Epidermal melanocyte (primary cell): ENCODE measurements at regions not wholly inside any gene's neighbourhood (a gene's known extent, or its start where the extent isn't known, plus 50 kb on each side); places are given as distances from the start of the nearest gene placed in this dataset.
A peak's percentile ranks its signal among the peaks of the same experiment; 100 is the strongest.

Experiments
- DNase-seq: peaks from one replicate; pipeline ENCODE4 v3.0.0; 2011; ENCODE audit warnings: low spot score; ENCODE audit not compliant: insufficient read length

DNA sequence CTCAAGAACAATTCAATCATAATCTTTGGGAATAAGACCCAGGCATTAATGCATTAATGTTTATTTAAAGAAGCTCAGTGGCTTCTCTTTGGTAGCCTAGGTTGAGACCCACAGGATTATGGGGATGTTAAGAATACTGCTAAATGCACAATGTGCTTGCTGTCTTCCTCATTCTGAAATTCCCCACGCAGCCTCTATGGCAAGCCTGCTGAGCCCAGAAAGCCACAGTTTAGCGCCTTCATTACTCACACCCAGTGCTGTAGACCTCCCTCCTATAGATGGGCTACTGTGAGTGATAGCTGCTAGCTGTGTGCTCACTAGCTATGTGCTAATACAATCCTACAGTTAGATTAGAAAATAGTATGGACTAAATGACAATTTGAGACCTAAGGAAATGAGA is 90.6 kb downstream of the TNFSF13B start:
- DNase-seq = no peak

DNA sequence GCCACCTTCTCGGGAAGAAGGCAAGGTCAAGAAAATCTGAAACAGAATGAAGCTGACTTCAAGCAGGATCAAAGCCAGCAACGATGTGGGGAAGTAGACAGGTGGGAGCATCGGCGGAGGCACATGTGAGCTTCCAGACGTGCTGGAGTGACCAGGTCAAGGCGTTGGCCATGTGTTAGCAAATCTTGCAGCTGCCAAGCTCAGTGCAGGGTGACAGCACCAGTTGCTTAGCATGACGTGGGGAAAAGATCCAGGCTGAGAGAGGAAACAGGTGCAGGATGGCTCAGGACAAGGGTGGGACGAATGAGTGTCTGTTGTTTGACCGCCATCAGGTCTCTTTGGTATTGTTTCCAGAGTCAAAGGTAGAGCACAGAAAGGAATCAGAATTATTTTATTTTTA is 92.3 kb downstream of the TNFSF13B start:
- DNase-seq = no peak

DNA sequence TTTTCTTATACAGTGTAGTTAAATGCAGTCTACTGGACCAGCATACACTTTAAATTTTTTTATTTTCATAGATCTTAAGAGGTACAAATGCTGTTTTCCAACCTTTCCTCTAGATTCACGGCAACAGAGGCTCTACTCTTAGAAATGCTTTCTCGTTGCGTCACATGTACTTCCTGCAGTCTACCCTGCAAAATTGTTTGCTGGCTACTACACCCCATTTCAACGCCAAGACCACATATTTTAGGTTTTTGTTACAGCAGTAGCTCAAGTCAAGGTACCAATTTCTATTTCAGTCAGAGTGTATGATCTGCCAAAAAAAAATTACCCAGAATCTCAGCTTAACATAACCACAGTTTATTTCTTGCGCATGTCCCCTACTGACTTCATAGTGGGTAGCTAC is 94.1 kb downstream of the TNFSF13B start:
- no peak for DNase-seq

DNA sequence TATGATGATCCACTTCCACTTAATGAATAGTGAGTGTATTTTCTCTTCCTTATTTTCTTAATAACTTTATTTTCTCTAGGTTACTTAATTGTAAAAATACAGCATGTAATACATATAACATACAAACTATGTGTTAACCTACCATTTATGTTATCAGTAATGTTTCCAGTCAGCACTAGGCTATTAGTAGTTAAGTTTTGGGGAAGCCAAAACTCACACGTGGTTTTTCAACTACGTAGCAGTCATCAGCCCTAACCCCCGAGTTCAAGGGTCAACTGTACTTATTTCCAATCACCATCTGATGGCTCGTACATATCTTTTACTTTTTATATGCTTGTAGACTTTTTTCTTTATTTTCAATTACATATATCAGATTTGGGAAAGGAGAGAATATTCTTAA is 95.7 kb downstream of the TNFSF13B start:
- DNase-seq = no peak

DNA sequence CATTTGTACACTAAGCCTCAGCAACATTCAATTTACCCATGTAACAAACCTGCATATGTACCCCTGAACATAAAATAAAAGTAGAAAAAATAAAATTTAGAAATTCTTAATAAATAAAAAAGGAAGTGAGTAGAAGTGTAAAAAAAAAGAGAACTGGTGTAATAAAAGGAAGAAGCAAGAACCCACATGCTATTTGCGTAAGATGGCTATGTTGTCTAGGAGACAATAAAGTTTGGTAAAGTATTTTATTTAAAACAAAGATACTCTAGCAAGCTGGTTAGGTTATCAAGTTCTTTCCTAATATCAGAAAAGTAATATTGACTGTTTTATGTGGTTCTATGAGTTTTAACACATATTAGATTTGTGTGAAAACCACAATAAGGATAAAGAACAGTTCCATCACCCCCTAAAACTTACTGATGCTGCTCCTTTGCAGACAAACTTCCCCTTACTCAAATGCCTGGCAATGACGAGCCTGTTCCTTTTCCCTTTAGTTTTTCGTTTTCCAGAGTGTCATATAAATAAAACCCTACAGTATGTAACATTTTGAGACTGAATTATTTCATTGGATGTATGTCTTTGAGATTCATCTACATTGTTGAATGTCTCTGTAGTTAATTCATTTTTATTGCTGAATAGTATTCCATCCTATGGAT is 98.9 kb downstream of the TNFSF13B start:
- no peak for DNase-seq

DNA sequence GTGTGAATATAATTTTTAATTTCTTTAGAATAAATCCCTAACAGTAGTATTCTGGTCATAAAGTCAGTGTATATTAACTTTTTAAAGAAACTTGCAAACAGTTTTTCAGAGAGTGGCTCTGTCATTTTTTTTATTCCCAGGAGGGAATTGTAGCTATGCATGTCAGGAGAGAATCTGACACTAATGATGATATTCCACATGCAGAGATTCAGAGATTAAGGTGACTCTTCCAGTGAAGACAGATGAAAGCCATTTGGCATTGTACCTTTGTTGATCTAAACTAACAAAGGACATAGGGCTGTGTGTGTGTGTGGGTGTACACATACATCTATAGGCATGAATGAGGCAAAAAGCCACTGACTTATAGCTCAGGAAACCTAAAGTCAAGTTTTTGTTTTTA is 99.9 kb downstream of the TNFSF13B start:
- no peak for DNase-seq

DNA sequence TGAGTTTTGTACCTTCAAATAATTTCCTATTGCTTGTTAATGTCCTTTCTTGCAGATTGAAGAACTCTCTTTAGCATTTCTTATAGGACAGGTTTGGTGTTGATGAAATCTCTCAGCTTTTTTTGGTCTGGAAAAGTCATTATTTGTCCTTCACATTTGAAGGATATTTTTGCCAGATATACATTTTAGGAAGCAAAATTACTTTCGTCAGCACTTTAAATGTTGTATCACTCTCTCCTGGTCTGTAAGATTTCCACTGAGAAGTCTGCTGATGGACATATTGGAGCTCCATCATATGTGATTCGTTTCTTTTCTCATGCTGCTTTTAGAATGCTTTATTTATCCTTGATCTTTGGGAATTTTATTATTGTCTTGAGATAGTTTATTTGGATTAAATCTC is 105.5 kb downstream of the TNFSF13B start:
- DNase-seq = no peak

DNA sequence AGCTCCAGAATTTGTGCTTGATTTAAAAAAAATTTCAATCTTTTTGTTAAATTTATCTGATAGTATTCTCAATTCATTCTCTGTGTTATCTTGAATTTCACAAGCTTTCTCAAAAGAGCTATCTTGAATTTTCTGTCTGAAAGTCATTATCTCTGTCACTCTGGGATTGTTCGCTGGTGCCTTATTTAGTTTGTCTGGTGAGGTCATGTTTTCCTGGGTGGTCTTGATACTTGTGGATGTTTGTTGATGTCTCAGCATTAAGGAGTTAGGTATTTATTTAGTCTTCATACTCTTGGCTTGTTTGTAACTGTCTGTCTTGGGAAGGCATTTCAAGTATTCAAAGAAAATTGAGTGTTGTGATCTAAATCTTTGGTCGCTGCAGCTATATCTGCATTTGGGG is 106.3 kb downstream of the TNFSF13B start:
- DNase-seq = no peak

DNA sequence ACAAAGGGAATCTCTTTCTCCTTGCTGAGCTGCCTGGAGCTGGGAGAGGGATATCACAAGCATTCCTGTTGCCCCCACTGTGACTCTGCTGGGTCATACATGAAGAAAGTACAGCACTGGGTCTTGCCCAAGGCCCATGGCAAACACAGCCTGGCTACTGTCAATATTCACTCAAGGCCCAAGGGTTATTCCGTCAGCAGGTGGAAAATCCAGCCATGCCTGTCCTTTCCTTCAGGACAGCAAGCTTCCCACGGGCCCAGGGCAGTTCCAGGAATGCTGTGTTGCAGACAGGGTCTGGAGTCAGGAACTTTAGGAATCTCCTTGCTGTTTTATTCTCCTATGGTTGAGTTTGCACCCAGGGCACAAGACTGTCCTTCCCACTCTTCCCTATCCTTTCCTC is 106.8 kb downstream of the TNFSF13B start:
- DNase-seq = no peak

DNA sequence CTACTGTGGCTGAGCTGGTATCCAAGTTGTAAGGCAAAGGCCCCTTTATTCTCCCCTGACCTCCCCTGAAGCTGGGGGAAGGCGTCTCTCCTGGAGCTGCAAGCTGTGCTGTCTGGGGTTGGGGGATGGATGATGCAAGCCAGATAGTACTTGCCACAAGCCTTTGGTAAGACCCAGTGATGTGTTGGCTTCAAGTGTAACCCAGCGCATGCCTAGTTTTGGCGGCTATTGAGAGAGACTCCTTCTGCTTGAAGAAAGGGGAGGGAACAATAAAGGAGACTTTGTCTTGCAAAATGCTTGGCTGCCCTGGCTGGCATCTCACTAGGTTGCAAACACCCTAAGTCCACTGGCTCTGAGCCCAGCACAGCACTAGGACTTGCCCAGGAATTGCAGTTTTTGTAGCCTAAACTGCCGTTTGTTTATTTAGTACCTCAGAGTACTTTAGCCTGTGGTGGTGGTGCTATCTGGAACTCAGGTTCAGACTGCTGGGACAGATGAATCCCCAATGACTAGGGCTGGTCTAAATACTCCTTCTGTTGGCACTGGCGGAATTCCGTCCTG is 108.2 kb downstream of the TNFSF13B start:
- DNase-seq = no peak

DNA sequence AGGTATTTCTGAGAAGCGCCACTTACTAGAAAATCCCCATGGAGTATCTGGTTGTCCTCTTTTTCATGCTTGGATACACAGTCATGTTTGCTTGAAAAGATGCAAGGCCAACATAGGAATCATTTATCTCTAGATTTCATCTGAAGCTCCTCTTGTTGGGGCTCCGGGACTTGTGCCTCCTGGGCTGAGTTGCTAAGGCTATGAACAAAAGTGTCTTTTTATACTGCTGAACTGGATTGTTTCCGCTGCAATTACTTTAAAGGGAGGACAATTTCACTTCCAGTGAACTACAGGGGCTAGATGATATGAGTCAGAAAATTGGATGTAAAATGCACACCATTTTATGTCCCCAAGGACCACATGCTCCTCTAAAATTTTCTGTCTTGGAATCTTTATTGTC is 114.1 kb downstream of the TNFSF13B start:
- peak; percentile 38 for DNase-seq

DNA sequence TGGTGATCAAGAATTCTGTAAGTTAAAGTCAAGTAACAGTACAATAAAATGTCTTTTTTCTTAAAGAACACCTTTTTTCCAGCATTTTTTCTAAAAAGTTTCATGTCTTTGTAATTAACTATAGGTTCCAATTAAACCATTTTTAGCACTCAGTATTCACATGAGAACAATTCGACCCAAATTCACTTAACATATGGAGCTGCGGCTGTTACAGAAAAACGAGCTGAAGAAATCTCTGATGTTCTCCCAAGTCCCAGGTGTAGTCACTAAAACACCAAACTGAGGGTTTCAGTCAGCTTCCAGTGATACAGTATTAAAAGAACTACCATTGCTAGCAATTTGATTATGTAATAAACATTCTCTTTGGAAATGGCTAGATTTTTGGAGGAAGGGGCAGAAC is 117.6 kb downstream of the TNFSF13B start:
- DNase-seq = no peak

DNA sequence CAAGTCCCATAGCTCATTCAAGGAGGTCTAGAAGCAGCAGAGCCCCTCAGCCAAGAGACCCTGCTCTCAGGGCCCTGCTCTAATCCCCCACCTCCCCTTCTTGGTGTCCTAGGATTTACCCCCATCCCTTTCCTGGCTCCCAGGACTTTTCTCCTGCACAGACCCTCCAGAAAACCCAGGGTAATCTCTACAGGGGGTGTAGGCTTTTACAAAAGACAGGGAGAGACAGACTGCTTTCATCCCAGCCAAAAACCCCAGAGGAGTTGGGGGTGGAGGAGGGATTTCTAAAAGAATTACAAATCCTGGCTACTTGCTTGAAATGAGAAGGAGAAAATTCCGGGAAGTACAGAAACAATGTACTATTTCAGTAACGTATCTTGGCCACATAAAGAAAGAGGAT is 133.3 kb downstream of the TNFSF13B start:
- no peak for DNase-seq

DNA sequence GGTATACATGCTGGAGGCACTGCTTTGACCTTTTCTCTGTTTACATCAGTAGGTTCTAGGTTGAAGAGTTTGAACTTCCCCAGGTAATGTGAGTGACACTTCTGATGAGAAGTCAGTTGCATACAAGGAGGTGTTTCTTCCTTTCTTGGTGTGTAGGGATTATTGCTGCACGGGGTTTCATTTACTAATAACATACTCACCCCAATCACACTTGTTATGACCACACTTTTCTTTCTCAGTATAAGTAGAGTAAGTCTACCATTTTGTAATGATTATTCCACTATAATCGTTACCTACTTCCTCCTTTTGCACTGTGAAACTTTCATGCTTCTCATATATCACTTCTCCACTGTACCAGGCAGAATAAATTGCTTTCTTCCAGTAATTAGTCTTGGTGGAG is 138.0 kb downstream of the TNFSF13B start:
- DNase-seq = no peak

DNA sequence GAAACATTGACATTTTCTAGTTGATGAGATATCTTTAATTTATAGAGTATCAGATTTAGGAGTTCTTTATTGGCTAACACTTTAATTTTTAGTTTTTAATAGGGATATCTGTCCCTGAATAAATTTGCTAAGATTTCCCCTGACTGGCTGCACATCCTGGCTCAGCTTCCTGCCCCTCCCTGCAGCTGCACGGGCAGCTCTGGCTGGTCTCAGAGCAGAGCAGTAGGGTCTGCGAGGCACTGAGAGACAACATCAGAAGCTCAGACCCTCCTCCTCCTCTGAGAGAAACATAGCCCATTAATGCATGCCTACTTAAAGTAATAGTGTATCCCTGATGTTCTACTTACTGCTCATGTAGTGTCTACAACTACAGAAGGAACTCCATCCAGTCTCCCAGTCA is 139.2 kb downstream of the TNFSF13B start:
- no peak for DNase-seq

DNA sequence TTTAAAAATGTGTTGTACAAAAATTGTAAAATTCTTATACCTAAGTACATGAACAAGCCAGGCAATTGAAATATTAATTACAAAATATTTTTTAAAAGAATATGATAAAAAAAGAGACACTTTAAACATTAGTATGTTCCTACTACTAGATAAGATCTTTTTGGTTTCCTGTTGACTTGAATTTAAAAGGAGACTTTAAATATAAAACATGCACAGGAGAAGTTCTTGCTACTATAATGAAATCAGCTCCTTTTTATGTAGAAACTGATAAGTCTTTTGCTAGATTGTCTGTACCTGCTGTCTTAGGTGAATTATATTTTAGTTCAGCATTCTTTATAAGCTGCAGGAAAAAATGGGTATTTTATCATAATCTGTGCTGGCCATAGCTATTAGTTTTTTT is 140.2 kb downstream of the TNFSF13B start:
- no peak for DNase-seq

DNA sequence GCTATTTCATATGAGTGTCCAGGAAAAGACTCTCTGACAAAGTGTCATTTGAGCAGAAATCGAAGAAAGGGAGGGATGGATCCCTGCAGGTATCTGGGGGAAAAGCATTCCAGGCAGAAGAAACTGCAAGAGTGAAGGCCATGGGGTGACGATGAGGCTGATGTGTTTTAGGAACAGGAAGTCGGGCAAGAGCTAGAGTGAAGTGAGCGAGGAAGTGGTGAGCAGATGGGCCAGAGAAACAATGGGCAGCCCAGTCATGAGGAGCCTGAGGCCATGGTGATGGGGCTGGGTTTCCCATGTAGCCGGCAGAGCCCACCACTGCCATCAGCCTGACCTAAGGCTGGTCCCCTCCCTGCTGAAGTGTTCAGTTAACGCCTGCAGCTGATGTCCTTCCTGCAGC is 150.2 kb downstream of the TNFSF13B start:
- no peak for DNase-seq

DNA sequence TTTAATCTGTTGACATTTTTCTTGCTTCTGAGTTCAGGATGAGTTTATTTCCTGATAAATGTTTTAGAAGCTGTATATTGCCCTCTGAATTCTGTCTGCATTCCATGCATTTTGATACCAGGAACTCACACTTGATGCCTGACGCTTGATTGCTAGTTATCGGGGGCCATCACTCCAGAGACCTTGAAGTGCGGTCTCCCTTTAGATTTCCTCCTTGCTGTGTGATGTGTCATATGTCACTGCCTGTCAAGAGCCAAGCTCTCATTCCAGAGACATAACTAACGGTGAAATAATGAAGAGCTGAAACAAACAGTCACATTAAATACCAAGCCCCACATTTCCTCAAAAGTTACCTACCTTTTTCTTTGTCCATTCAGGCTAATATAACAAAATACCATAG is 155.5 kb downstream of the TNFSF13B start:
- no peak for DNase-seq

DNA sequence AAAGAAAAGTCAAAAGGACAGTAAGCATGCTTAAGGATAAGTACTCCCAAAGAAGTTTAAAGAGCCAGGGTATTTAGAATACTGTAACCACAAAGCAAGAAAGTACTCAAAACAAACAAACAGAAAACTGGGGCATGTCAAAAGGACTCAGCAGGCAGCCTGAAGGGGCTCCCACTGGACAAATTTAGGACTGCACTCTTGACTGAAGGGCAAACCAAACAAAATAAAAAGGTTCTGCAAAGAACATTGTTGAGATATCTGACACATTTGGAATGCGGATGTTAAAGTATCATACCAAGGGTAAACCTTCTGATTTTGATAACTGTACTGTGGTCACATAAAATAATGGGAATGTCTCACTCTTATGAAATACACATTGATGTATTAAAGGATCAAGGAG is 157.4 kb downstream of the TNFSF13B start:
- DNase-seq = no peak

DNA sequence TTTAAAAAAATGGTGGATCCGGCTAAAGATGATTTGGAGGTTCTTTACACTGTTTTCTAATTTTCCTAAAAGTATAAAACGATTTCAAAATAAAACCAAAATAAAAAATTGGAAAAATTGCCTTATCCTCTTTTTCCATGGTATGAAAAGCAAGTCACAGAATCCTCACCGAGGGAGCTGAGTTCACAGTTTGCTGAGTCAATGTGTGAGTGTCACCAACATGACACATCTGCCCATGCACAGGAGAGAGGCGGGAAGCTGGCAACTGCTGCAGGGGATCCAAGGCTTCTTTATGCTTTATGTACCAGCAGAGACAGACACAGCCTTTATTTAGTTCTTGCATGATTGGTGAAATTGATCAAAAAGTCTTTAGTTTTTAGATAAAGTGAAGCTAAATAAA is 157.8 kb downstream of the TNFSF13B start:
- DNase-seq = no peak

DNA sequence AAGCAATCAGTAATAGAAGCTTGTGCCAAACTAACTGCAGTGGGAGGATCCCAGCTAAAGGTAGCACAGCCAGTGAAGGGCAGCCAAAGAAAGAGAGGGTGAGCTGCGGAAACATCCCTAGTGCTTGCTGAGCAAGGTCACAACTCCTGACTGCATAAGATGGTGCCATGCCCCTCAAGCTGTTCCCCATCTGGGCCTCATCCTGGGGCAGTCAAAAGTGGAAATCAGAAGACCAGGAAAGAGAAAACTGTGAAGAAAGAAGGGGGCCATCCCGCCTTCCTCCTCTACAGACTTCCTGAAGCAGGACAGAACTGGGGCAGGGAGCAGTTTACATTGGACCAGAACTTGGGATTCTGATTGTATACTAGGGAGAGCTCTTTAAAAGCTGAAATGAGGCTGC is 159.2 kb downstream of the TNFSF13B start:
- DNase-seq = no peak

DNA sequence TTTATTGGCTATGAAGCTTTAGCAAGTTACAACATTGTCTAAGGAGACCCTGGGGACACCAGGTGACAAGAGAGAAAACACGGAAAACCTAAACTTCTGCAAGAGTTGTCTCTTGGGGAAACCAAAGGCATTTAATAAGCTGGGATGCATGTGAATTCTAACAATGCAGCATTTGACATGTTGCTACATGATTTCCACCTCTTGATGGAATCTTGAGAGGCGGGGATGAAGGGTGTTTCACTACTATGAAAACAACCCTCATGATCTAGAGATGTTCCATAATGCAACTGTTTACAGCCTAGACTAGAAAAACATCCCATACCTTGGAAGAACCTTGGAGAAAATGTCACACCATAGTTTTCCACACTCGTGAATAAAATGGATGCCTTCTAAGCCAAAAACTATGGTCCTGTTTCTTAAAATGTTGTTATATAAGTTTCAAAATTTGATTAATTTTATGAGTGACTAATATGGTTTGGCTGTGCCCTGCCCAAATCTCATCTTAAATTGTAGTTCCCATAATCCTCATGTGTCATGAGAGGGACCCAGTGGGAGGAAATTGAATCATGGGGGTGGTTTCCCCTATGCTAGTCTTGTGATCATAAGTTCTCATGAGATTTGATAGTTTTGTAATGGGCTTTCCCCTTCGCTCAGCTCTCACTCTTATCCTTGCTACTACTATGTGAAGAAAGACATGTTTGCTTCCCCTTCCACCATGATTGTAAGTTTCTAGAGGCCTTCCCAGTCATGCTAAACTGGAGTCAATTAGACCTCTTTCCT is 164.6 kb downstream of the TNFSF13B start:
- no peak for DNase-seq
